ENCODE measurements at regions not wholly inside any gene's neighbourhood (a gene's known extent, or its start where the extent isn't known, plus 50 kb on each side); places are given as distances from the start of the nearest gene placed in this dataset.
"Not testable (repeated sequence)": the region's sequence is repeated elsewhere in the genome, so short reads cannot be mapped to it uniquely, and the experiment has no call there.

DNA sequence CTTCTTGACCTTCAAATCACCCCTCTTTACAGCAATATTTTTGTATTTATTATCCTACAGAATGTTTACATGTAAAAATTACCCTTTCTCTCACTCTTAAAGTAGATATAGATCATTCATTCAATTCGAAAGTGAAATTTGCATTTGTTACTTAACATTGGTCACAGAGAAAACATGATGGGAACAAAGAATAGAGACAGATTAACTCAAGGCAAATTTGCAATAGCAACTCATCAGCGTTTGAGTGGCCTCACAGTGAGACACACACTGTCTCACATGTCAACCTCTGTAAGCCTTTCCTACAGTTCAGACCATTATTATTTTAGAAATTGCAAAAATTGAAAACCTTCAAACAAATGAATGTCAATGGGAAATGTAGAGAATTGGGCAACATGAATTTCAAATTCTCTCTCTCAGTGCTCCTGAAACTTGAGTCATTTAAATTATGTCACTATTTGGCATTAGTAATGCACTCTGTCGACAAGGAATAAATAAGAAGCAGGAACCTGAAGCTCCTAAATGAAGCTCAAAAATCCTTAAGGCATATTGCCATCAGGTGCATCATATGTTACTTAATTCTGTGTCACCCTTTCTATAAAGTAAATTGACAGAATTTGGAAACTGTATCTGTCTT, 148.3 kb upstream of the ANXA10 start:
- DNase-seq (ENCODE audit: low spot score): no peak

DNA sequence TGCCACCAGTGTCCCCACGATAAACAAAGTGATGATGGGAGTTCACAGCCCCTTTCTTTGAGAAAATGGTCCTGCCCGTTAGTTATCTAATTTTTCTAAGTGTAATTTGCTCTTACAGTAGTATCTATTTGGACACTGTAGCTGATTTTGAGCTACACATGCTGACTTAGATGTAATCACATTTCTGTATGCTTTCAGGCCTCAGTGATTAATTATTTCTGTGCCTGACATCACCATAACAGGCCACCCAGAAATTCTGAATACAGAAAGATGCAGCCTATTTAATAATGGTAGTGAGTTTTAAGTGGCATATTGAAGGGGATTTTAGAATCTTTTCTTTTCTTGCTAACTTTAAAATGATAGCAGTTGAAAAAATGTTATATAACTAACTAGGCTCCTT, 147.6 kb upstream of the ANXA10 start:
- no peak for DNase-seq (ENCODE audit: low spot score)

DNA sequence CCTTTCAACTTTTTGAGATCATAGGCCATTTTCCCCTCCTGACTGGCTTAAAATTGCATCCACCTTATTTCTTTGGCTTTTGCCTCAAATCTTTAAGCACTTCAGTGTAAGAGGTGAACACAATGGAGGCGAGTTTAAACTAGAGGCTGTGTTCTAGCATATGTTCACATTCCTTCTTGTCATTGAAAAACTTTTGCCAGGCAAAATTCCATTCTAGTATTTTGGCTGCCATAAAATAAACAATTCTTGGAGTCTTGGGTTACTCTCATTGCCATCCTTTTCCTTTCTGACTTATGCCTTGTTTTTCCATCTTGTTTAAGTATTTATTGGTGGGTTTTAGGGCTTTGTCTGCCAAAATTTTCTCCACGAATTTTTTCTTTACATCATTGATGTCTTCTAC, 137.3 kb upstream of the ANXA10 start:
- DNase-seq (ENCODE audit: low spot score): no peak

DNA sequence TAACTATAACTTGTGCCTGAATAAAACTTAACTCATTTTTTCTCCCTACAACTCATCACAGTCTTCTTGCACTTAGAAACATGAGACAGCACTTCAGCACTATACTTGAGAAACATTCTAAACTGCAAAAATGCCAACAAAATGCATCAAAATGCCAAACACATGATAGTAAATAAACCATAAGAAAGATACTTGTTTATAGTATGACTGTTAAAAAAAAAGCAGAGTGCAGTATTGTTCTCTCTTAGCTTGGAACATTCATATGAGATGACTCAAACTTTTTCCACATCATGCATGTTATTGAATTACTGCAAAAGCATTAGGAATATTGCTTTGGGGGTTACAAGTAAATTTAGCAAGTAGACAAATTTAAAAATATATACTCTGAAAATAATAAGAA, 135.7 kb upstream of the ANXA10 start:
- no peak for DNase-seq (ENCODE audit: low spot score)

GRCh38 chr4:167964766-167965373, 127.5 kb upstream of the ANXA10 start:
- no peak for DNase-seq (ENCODE audit: low spot score)

- no peak for DNase-seq (ENCODE audit: low spot score)
Measured at GRCh38 chr4:167966143-167966542, 126.2 kb upstream of the ANXA10 start.

GRCh38 chr4:167973513-167973912, 118.8 kb upstream of the ANXA10 start:
- DNase-seq (ENCODE audit: low spot score): no peak

DNA sequence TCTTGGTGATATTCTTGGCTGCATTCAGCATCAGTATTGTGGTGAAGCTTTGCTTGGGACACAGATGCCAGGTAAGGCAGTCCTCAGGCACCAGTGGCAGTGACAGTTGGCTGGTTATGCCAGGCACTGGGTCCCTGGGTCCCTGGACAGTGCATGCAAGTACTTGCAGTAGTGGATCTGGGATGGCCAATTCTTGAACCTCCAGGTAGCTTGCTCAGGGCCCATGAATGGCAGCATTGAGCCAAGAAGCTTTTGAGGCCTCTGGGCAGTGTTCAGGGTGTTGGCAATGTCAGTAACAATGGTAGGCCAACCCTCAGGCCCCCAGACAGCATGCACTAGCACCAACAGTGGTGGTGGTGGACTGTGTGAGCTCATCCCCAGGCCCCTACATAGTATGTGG, 106.8 kb upstream of the ANXA10 start:
- no peak for DNase-seq (ENCODE audit: low spot score)

- no peak for DNase-seq (ENCODE audit: low spot score)
Measured at GRCh38 chr4:167986044-167986443, 106.3 kb upstream of the ANXA10 start.

DNA sequence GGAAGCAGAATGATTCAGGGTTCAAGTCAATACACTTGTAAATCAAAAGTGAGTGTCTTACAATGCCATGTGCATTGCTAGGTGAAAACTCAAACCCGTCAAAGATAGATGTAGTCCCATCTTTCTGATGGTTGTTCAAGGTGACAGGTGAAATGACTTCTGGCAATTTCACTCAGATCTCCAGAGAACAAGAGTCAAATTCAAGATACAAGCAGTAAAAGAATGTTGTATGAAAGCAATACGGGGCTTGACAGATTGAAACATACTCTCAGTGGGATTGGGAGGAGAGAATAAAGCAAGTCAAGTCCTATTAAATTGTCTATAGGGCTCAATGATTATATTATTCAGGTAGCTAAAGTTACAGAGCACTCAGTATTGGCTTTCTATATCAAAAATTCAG, 105.1 kb upstream of the ANXA10 start:
- no peak for DNase-seq (ENCODE audit: low spot score)

GRCh38 chr4:167989815-167990214, 102.5 kb upstream of the ANXA10 start:
- DNase-seq (ENCODE audit: low spot score): no peak

- DNase-seq (ENCODE audit: low spot score): not testable (repeated sequence)
Measured at GRCh38 chr4:168008112-168008511, 84.2 kb upstream of the ANXA10 start.

DNA sequence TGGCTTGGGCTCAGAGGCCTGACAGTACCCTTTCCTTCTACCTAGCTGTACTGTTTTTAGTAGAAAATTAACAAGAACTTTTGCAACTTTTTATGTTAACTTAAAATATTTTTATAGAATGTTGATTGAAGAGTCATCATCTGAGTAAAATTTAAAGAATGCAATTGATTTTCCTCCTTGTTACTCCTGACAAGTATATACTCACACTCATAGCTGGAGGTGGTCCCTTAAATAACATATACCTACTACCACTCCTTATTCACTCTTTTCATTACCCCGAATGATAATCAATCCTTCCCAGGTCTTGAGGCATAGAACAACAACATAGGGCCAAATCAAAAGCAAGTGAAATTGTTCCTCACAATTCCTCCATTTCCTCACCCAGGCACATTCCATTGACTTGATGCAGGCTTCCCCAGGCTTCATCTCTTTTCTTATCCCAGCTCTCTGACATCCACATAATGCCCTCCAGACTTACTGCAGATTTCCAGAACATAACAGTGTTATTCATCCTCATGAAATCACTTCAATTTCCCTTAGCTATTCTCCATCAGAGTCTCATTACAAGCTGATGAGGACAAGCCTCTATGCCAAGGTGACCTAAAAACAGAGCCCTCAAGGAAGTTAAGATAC, 73.2 kb upstream of the ANXA10 start:
- DNase-seq (ENCODE audit: low spot score): no peak

- no peak for DNase-seq (ENCODE audit: low spot score)
Measured at GRCh38 chr4:168019921-168020320, 72.4 kb upstream of the ANXA10 start.

GRCh38 chr4:168021666-168022065, 70.7 kb upstream of the ANXA10 start:
- no peak for DNase-seq (ENCODE audit: low spot score)

GRCh38 chr4:168028568-168028967, 63.8 kb upstream of the ANXA10 start:
- DNase-seq (ENCODE audit: low spot score): no peak

DNA sequence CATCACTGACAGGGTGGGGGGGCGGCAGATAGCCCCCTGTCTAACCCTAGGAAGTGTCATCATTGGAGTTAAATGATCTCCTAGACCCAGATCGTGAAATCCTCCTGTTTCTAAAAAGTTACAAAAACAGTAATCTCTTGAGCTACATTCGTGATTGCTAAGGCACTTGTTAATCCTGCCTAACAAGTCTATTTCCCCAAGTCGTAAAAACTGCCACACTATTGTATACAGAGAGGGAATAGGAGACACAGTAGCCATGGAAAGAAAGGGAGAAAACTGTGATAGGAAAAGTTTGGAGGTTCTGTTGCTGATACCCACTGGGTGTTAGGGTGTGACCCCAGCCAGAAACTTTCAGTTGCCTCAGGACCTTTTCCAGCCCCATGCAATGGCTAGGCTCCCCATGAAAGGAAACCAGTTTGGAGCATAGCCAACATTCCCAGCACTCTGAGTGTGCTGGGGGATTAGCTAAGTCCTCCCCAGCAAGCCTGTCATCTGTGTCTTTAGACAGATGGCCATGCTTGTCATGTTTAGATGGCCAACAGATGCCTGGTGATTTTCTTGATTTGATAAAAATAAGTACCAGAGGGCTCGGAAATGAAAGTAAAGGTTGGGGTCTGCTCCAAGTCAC, 63.3 kb upstream of the ANXA10 start:
- no peak for DNase-seq (ENCODE audit: low spot score)

DNA sequence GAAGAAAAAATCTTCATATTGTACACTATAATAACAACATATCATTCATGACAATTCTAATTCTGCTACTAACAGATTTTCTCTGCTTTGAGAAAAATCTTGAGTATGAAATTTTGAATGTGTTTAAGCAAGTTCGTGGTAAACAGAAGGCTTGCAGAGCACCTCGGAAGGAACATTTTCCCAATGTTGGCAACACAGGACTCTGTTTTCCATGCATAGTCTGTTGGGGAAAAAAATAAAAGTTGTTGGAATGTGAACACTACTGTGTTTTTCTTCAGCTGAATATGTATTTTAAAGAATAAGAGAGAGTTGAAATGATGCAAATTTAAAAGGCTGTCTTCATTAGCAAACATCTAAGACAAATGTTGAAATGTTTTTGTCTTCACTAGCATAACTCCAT, 54.7 kb upstream of the ANXA10 start:
- DNase-seq (ENCODE audit: low spot score): no peak

DNA sequence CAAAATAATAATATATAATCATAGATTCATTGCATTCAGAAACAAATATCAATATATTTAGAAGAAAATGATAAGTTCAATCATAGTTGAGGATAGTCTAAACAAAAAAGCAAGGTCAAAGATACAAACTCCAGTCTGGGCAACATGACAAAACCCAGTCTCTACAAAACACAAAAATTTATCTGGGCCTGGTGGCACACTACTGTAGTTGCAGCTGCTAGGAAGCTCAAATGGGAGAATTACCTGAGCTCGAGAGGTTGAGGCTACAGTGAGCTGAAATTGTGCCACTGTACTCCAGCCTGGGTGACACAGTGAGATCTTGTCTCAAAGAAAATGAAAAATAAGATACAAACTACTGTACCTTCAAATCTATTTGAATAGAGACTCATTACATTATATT, 52.7 kb upstream of the ANXA10 start:
- no peak for DNase-seq (ENCODE audit: low spot score)
